ENCODE measurements at regions not wholly inside any gene's neighbourhood (a gene's known extent, or its start where the extent isn't known, plus 50 kb on each side); places are given as distances from the start of the nearest gene placed in this dataset.
A peak's percentile ranks its signal among the peaks of the same experiment; 100 is the strongest.

DNA sequence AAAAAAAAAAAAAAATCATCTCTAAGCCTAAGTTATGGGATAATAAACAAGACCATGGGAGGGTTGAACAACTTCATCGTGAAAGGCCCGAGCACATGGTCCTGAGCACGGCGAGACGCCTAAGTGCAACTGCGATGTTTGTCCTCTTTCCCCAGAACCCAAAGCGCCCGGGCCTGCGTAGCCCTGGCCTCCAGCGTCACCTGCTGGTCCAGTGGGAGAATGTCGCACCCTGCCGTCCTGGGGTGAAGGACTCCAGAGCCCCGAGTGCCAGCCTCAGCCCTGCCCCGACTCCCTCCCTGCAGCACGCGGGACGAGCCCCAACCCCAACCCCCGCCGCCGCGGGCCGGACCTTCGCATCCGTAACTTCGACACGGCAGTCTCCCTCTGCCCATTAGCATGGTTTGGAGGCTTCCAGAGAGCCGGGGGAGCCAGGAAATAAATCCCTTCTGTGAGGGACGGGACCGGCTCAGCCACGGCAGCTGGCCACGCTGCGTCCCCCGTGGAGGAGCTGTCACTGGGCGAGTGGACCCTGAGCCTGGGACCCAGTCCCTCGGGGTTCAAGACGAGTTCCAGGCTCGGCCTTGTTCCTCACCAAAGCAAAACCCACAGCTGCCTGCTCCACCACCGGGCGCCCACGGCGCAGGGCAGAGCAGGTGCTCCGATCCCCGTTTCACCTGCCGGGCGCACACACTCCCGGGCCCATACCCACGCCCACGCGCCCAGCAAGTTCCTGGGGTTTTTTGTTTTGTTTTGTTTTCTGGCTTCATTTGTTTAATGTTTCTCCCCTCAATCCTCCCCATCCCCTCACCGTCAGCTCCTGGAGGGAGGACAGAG lies 132.5 kb upstream of the HAND1 start:
- TF ChIP-seq, protein P1, sequence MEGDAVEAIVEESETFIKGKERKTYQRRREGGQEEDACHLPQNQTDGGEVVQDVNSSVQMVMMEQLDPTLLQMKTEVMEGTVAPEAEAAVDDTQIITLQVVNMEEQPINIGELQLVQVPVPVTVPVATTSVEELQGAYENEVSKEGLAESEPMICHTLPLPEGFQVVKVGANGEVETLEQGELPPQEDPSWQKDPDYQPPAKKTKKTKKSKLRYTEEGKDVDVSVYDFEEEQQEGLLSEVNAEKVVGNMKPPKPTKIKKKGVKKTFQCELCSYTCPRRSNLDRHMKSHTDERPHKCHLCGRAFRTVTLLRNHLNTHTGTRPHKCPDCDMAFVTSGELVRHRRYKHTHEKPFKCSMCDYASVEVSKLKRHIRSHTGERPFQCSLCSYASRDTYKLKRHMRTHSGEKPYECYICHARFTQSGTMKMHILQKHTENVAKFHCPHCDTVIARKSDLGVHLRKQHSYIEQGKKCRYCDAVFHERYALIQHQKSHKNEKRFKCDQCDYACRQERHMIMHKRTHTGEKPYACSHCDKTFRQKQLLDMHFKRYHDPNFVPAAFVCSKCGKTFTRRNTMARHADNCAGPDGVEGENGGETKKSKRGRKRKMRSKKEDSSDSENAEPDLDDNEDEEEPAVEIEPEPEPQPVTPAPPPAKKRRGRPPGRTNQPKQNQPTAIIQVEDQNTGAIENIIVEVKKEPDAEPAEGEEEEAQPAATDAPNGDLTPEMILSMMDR (IDR thresholded peaks at IDR 0.05; ENCODE audit: low read depth, low read length): peak; percentile 74
- no peak for TF ChIP-seq EZH2phosphoT487 (IDR thresholded peaks at IDR 0.05; ENCODE audit: low read depth)

Data from OCI-LY3 (cell line).